OCI-LY7 (cell line): ENCODE measurements at regions not wholly inside any gene's neighbourhood (a gene's known extent, or its start where the extent isn't known, plus 50 kb on each side); places are given as distances from the start of the nearest gene placed in this dataset.

Source experiments
- CTCF ChIP-seq: fragments of 200-600 bp; sonication (generic); conservative IDR thresholded peaks from 2 replicates; pipeline ENCODE4 v1.5.1; 2014; ENCODE audit warnings: mild to moderate bottlenecking, antibody characterized with exemption, low read length, moderate library complexity, mixed read lengths
- EZH2phosphoT487 ChIP-seq: fragments of 200-600 bp; sonication (generic); IDR thresholded peaks from 2 replicates; pipeline ENCODE4 v1.6.1; 2018; ENCODE audit warnings: low read depth, borderline replicate concordance, mild to moderate bottlenecking, mixed run types, antibody characterized with exemption, low read length, moderate library complexity, mixed read lengths

DNA sequence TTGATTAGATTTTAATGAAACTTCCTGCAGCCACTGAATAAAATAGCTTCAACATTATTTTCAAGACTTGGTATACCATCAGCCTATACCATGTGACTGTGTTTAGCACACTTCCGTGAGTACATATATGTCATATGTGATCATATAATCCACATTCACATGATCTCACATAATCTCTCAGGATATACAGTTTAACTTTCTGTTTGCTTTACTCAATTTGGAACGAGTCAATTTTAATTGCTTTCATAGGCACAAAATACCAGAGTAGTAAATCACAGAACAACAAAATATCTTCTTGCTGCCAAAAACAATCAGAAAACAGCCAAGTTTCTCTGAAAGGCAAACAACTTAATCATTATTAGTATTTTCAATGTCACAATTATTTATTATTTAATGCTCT is 731.1 kb upstream of the DIAPH2 start:
- TF ChIP-seq CTCF (no peak), EZH2phosphoT487 (no peak)
